GM23338 (cell line): ENCODE measurements at regions not wholly inside any gene's neighbourhood (a gene's known extent, or its start where the extent isn't known, plus 50 kb on each side); places are given as distances from the start of the nearest gene placed in this dataset.

Experiments
- ATAC-seq: fragments of 200-7000 bp; cut with Tn5 transposase; 3 replicates; pipeline ENCODE4 v1.9.1; 2020
- DNase-seq: peaks from one replicate; pipeline ENCODE4 v3.0.0-alpha.2; 2015; ENCODE audit warnings: low spot score
- H2AFZ ChIP-seq: fragments of 200-600 bp; sonication (generic); 2 replicates; pipeline ENCODE4 v1.8.0; 2016; ENCODE audit warnings: antibody characterized with exemption, mild to moderate bottlenecking, moderate library complexity
- H3F3A ChIP-seq: fragments of 200-600 bp; sonication (generic); replicated peaks from 2 replicates; pipeline ENCODE4 v1.8.0; 2017; ENCODE audit warnings: antibody characterized with exemption, mixed run types, low read depth
- H3K27ac ChIP-seq: fragments of 200-600 bp; sonication (generic); 2 replicates; pipeline ENCODE4 v1.6.1; 2016; ENCODE audit warnings: low read depth
- H3K27me3 ChIP-seq: fragments of 200-600 bp; sonication (generic); 2 replicates; pipeline ENCODE4 v1.8.0; 2016; ENCODE audit warnings: mild to moderate bottlenecking, mixed run types, moderate library complexity; ENCODE audit not compliant: insufficient read depth
- H3K36me3 ChIP-seq: fragments of 200-600 bp; sonication (generic); 2 replicates; pipeline ENCODE4 v1.8.0; 2016; ENCODE audit warnings: mild to moderate bottlenecking; ENCODE audit not compliant: insufficient read depth
- H3K4me1 ChIP-seq: fragments of 200-600 bp; sonication (generic); 2 replicates; pipeline ENCODE4 v1.8.0; 2016; ENCODE audit warnings: mild to moderate bottlenecking, moderate library complexity; ENCODE audit not compliant: insufficient read depth
- H3K4me2 ChIP-seq: fragments of 200-600 bp; sonication (generic); 2 replicates; pipeline ENCODE4 v1.7.1; 2017; ENCODE audit warnings: mixed run types
- H3K4me3 ChIP-seq: fragments of 200-600 bp; sonication (generic); 2 replicates; pipeline ENCODE4 v1.6.1; 2016; ENCODE audit warnings: mixed run types
- H3K79me2 ChIP-seq: fragments of 200-600 bp; sonication (generic); replicated peaks from 2 replicates; pipeline ENCODE4 v1.8.0; 2017; ENCODE audit warnings: mild to moderate bottlenecking; ENCODE audit not compliant: insufficient read depth
- H3K9me2 ChIP-seq: fragments of 200-600 bp; sonication (generic); 2 replicates; pipeline ENCODE4 v1.8.0; 2017; ENCODE audit not compliant: insufficient read depth
- H4K20me1 ChIP-seq: fragments of 200-600 bp; sonication (generic); replicated peaks from 2 replicates; pipeline ENCODE4 v1.8.0; 2017; ENCODE audit warnings: mild to moderate bottlenecking; ENCODE audit not compliant: insufficient read depth
- H3K27ac Mint-ChIP-seq: 2 replicates; pipeline ENCODE4 v1.8.0; 2020; ENCODE audit warnings: inconsistent platforms, mild to moderate bottlenecking, moderate library complexity, mixed read lengths
- H3K27me3 Mint-ChIP-seq: 3 replicates; pipeline ENCODE4 v1.8.0; 2022; ENCODE audit warnings: low read depth, mild to moderate bottlenecking, moderate library complexity, mixed read lengths, inconsistent platforms; ENCODE audit not compliant: insufficient read depth, poor library complexity
- H3K36me3 Mint-ChIP-seq: 3 replicates; pipeline ENCODE4 v1.8.0; 2021; ENCODE audit warnings: low read depth, mild to moderate bottlenecking, inconsistent platforms, moderate library complexity, mixed read lengths
- H3K4me1 Mint-ChIP-seq: 3 replicates; pipeline ENCODE4 v1.8.0; 2020; ENCODE audit warnings: mild to moderate bottlenecking, inconsistent platforms, mixed read lengths
- H3K4me3 Mint-ChIP-seq: 3 replicates; pipeline ENCODE4 v1.8.0; 2021; ENCODE audit warnings: moderate library complexity, mild to moderate bottlenecking, inconsistent platforms, mixed read lengths
- H3K9me3 Mint-ChIP-seq: 3 replicates; pipeline ENCODE4 v1.8.0; 2020; ENCODE audit warnings: moderate library complexity, mild to moderate bottlenecking, inconsistent platforms, mixed read lengths
- CREB1 ChIP-seq: fragments of 250-450 bp; sonication (Bioruptor Pico); IDR thresholded peaks from 2 replicates; pipeline ENCODE4 v1.5.0; 2020; ENCODE audit warnings: low read depth, mild to moderate bottlenecking, moderate library complexity
- EZH2 ChIP-seq: fragments of 200-600 bp; sonication (generic); IDR thresholded peaks from one replicate; pipeline ENCODE4 v1.8.0; 2017; ENCODE audit warnings: antibody characterized with exemption, mild to moderate bottlenecking, low read depth; ENCODE audit not compliant: unreplicated experiment
- EZH2phosphoT487 ChIP-seq: fragments of 200-600 bp; sonication (generic); IDR thresholded peaks from one replicate; pipeline ENCODE4 v1.8.1; 2018; ENCODE audit warnings: antibody characterized with exemption; ENCODE audit not compliant: unreplicated experiment
- JUNB ChIP-seq: IDR thresholded peaks from one replicate; pipeline ENCODE4 v1.6.1; 2016; ENCODE audit warnings: antibody characterized with exemption; ENCODE audit not compliant: unreplicated experiment
- NANOG ChIP-seq: IDR thresholded peaks from 2 replicates; pipeline ENCODE4 v1.6.1; 2016; ENCODE audit warnings: antibody characterized with exemption, borderline replicate concordance
- POLR2AphosphoS5 ChIP-seq: IDR thresholded peaks from 2 replicates; pipeline ENCODE4 v1.6.1; 2016; ENCODE audit warnings: antibody characterized with exemption, low read depth
- STAT1 ChIP-seq: IDR thresholded peaks from one replicate; pipeline ENCODE4 v1.6.1; 2016; ENCODE audit warnings: antibody characterized with exemption; ENCODE audit not compliant: unreplicated experiment
- ZNF114 ChIP-seq: fragments of 250-450 bp; sonication (Bioruptor Pico); IDR thresholded peaks from 2 replicates; pipeline ENCODE4 v1.5.0; 2020; ENCODE audit warnings: mild to moderate bottlenecking, moderate library complexity
- ZNF331 ChIP-seq: fragments of 250-450 bp; sonication (Bioruptor Pico); IDR thresholded peaks from 2 replicates; pipeline ENCODE4 v1.5.0; 2020; ENCODE audit warnings: low read depth, mild to moderate bottlenecking, moderate library complexity
- TF ChIP-seq, protein P1 (sequence below): IDR thresholded peaks from one replicate; pipeline ENCODE4 v1.6.1; 2018; ENCODE audit warnings: antibody characterized with exemption; ENCODE audit not compliant: unreplicated experiment
- TF ChIP-seq, protein P2 (sequence below), 2 experiments: fragments of 200-600 bp in 1 of 2; sonication (generic) in 1 of 2; conservative IDR thresholded peaks; 2 replicates each; pipeline versions ENCODE4 v1.5.1 to v1.6.1; 2016 to 2017; ENCODE audit warnings: antibody characterized with exemption in 2 of 2, low read depth in 2 of 2, mild to moderate bottlenecking in 2 of 2, moderate library complexity in 1 of 2
- TF ChIP-seq, protein P3 (sequence below): fragments of 250-450 bp; sonication (Bioruptor Pico); IDR thresholded peaks from 2 replicates; pipeline ENCODE4 v1.5.0; 2020; ENCODE audit warnings: mild to moderate bottlenecking, moderate library complexity
- TF ChIP-seq, protein P4 (sequence below): IDR thresholded peaks from 2 replicates; pipeline ENCODE4 v1.6.1; 2016; ENCODE audit warnings: antibody characterized with exemption

DNA sequence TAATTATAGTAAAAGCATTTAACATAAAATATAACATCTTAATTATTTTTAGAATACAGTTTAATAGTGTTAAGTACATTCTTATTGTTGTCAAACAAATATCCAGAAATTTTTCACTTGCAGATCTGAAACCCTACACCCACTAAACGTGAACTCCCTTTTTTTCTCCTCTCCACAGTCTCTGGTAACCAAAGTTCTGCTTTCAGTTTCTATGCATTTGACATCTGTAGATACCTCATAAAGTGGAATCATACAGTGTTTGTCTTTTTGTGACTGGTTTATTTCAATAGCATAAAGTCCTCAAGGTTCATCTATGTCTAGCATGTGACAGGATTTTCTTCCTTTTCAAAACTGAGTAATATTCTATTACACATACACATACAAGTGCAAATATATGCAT is 286.3 kb downstream of the BTBD3 start:
- no peaks in the 10 kb centered on the region; the same call in 1 of the 3 replicates for H3K36me3 Mint-ChIP-seq
- no peaks in the 10 kb centered on the region for H3K4me1 ChIP-seq
- no peak for ATAC-seq
- peaks cover 5% of the 10 kb centered on the region; the same call in 2 of the 3 replicates for H3K9me3 Mint-ChIP-seq
- H3K4me1 Mint-ChIP-seq, result no peaks in the 10 kb centered on the region; the same call in 2 of the 3 replicates
- H3K4me2 ChIP-seq, result no peak overlapping the region
- H3K79me2 ChIP-seq, result no peaks in the 10 kb centered on the region
- no peaks in the 10 kb centered on the region for H3K27me3 ChIP-seq
- no peak overlapping the region for H3K27ac ChIP-seq
- H3K27me3 Mint-ChIP-seq, result no peaks in the 10 kb centered on the region
- H3K4me3 Mint-ChIP-seq, result no peak overlapping the region
- TF ChIP-seq, protein P1, sequence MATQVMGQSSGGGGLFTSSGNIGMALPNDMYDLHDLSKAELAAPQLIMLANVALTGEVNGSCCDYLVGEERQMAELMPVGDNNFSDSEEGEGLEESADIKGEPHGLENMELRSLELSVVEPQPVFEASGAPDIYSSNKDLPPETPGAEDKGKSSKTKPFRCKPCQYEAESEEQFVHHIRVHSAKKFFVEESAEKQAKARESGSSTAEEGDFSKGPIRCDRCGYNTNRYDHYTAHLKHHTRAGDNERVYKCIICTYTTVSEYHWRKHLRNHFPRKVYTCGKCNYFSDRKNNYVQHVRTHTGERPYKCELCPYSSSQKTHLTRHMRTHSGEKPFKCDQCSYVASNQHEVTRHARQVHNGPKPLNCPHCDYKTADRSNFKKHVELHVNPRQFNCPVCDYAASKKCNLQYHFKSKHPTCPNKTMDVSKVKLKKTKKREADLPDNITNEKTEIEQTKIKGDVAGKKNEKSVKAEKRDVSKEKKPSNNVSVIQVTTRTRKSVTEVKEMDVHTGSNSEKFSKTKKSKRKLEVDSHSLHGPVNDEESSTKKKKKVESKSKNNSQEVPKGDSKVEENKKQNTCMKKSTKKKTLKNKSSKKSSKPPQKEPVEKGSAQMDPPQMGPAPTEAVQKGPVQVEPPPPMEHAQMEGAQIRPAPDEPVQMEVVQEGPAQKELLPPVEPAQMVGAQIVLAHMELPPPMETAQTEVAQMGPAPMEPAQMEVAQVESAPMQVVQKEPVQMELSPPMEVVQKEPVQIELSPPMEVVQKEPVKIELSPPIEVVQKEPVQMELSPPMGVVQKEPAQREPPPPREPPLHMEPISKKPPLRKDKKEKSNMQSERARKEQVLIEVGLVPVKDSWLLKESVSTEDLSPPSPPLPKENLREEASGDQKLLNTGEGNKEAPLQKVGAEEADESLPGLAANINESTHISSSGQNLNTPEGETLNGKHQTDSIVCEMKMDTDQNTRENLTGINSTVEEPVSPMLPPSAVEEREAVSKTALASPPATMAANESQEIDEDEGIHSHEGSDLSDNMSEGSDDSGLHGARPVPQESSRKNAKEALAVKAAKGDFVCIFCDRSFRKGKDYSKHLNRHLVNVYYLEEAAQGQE, result no peak
- no peak for TF ChIP-seq STAT1
- TF ChIP-seq POLR2AphosphoS5, result no peak
- TF ChIP-seq NANOG, result no peak
- TF ChIP-seq ZNF331 (CRISPR knock-in tag), result no peak
- TF ChIP-seq, protein P2, sequence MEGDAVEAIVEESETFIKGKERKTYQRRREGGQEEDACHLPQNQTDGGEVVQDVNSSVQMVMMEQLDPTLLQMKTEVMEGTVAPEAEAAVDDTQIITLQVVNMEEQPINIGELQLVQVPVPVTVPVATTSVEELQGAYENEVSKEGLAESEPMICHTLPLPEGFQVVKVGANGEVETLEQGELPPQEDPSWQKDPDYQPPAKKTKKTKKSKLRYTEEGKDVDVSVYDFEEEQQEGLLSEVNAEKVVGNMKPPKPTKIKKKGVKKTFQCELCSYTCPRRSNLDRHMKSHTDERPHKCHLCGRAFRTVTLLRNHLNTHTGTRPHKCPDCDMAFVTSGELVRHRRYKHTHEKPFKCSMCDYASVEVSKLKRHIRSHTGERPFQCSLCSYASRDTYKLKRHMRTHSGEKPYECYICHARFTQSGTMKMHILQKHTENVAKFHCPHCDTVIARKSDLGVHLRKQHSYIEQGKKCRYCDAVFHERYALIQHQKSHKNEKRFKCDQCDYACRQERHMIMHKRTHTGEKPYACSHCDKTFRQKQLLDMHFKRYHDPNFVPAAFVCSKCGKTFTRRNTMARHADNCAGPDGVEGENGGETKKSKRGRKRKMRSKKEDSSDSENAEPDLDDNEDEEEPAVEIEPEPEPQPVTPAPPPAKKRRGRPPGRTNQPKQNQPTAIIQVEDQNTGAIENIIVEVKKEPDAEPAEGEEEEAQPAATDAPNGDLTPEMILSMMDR (conservative IDR thresholded peaks at IDR 0.05; ENCODE audit: low read depth in 2 of 2), result no peak
- TF ChIP-seq, protein P3, sequence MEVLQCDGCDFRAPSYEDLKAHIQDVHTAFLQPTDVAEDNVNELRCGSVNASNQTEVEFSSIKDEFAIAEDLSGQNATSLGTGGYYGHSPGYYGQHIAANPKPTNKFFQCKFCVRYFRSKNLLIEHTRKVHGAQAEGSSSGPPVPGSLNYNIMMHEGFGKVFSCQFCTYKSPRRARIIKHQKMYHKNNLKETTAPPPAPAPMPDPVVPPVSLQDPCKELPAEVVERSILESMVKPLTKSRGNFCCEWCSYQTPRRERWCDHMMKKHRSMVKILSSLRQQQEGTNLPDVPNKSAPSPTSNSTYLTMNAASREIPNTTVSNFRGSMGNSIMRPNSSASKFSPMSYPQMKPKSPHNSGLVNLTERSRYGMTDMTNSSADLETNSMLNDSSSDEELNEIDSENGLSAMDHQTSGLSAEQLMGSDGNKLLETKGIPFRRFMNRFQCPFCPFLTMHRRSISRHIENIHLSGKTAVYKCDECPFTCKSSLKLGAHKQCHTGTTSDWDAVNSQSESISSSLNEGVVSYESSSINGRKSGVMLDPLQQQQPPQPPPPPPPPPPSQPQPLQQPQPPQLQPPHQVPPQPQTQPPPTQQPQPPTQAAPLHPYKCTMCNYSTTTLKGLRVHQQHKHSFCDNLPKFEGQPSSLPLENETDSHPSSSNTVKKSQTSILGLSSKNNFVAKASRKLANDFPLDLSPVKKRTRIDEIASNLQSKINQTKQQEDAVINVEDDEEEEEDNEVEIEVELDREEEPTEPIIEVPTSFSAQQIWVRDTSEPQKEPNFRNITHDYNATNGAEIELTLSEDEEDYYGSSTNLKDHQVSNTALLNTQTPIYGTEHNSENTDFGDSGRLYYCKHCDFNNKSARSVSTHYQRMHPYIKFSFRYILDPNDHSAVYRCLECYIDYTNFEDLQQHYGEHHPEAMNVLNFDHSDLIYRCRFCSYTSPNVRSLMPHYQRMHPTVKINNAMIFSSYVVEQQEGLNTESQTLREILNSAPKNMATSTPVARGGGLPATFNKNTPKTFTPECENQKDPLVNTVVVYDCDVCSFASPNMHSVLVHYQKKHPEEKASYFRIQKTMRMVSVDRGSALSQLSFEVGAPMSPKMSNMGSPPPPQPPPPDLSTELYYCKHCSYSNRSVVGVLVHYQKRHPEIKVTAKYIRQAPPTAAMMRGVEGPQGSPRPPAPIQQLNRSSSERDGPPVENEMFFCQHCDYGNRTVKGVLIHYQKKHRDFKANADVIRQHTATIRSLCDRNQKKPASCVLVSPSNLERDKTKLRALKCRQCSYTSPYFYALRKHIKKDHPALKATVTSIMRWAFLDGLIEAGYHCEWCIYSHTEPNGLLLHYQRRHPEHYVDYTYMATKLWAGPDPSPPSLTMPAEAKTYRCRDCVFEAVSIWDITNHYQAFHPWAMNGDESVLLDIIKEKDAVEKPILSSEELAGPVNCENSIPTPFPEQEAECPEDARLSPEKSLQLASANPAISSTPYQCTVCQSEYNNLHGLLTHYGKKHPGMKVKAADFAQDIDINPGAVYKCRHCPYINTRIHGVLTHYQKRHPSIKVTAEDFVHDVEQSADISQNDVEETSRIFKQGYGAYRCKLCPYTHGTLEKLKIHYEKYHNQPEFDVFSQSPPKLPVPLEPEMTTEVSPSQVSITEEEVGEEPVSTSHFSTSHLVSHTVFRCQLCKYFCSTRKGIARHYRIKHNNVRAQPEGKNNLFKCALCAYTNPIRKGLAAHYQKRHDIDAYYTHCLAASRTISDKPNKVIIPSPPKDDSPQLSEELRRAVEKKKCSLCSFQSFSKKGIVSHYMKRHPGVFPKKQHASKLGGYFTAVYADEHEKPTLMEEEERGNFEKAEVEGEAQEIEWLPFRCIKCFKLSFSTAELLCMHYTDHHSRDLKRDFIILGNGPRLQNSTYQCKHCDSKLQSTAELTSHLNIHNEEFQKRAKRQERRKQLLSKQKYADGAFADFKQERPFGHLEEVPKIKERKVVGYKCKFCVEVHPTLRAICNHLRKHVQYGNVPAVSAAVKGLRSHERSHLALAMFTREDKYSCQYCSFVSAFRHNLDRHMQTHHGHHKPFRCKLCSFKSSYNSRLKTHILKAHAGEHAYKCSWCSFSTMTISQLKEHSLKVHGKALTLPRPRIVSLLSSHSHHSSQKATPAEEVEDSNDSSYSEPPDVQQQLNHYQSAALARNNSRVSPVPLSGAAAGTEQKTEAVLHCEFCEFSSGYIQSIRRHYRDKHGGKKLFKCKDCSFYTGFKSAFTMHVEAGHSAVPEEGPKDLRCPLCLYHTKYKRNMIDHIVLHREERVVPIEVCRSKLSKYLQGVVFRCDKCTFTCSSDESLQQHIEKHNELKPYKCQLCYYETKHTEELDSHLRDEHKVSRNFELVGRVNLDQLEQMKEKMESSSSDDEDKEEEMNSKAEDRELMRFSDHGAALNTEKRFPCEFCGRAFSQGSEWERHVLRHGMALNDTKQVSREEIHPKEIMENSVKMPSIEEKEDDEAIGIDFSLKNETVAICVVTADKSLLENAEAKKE (CRISPR knock-in tag), result no peak
- TF ChIP-seq CREB1 (CRISPR knock-in tag), result no peak
- no peak for TF ChIP-seq ZNF114 (CRISPR knock-in tag)
- no peak for TF ChIP-seq JUNB
- TF ChIP-seq EZH2, result no peak
- no peak for TF ChIP-seq EZH2phosphoT487
- TF ChIP-seq, protein P4, sequence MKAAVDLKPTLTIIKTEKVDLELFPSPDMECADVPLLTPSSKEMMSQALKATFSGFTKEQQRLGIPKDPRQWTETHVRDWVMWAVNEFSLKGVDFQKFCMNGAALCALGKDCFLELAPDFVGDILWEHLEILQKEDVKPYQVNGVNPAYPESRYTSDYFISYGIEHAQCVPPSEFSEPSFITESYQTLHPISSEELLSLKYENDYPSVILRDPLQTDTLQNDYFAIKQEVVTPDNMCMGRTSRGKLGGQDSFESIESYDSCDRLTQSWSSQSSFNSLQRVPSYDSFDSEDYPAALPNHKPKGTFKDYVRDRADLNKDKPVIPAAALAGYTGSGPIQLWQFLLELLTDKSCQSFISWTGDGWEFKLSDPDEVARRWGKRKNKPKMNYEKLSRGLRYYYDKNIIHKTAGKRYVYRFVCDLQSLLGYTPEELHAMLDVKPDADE, result no peak
- H3K27ac Mint-ChIP-seq, result no peak overlapping the region
- no peak overlapping the region for H2AFZ ChIP-seq
- H3F3A ChIP-seq, result no peaks in the 10 kb centered on the region
- no peak for DNase-seq
- H4K20me1 ChIP-seq, result no peaks in the 10 kb centered on the region
- no peaks in the 10 kb centered on the region for H3K36me3 ChIP-seq
- H3K9me2 ChIP-seq, result no peaks in the 10 kb centered on the region
- no peak overlapping the region for H3K4me3 ChIP-seq
